Uterus (tissue), 2 donors: ENCODE measurements at regions not wholly inside any gene's neighbourhood (a gene's known extent, or its start where the extent isn't known, plus 50 kb on each side); places are given as distances from the start of the nearest gene placed in this dataset.

Experiments used
- CTCF ChIP-seq, 4 experiments: fragments of 200-600 bp in 2 of 4; fragments of 450-650 bp in 2 of 4; sonication (generic) in 2 of 4; IDR thresholded peaks; one replicate each; pipeline ENCODE4 v1.5.1; 2016 to 2019; ENCODE audit warnings: antibody characterized with exemption in 4 of 4, mild to moderate bottlenecking in 2 of 4, moderate library complexity in 1 of 4
- POLR2A ChIP-seq, 2 donors: fragments of 450-650 bp; IDR thresholded peaks; one replicate each; pipeline ENCODE4 v1.6.1; 2016; ENCODE audit warnings: antibody characterized with exemption in 2 of 2, mild to moderate bottlenecking in 1 of 2, moderate library complexity in 1 of 2

GRCh38 chr1:244297087-244297486, 154.6 kb downstream of the ADSS2 start:
- no peak for TF ChIP-seq CTCF (IDR thresholded peaks at IDR 0.05)
- no peak for TF ChIP-seq POLR2A (IDR thresholded peaks at IDR 0.05)
